Progenitor cell of endocrine pancreas (in vitro differentiated cells): ENCODE measurements at regions not wholly inside any gene's neighbourhood (a gene's known extent, or its start where the extent isn't known, plus 50 kb on each side); places are given as distances from the start of the nearest gene placed in this dataset.

Source experiments
- DNase-seq: peaks from one replicate; pipeline ENCODE4 v3.0.0; 2021; ENCODE audit warnings: low spot score; ENCODE audit not compliant: unreplicated experiment
- H3K27ac Mint-ChIP-seq: 2 replicates; pipeline ENCODE4 v1.8.0; 2021; ENCODE audit warnings: mild to moderate bottlenecking, moderate library complexity, mixed read lengths
- H3K27me3 Mint-ChIP-seq: 2 replicates; pipeline ENCODE4 v1.8.0; 2021; ENCODE audit warnings: mixed read lengths
- H3K36me3 Mint-ChIP-seq: 2 replicates; pipeline ENCODE4 v1.8.0; 2022; ENCODE audit warnings: mixed read lengths; ENCODE audit not compliant: insufficient read depth
- H3K4me1 Mint-ChIP-seq: 2 replicates; pipeline ENCODE4 v1.8.0; 2021; ENCODE audit warnings: low read depth, mixed read lengths
- H3K4me3 Mint-ChIP-seq: 2 replicates; pipeline ENCODE4 v1.8.0; 2021; ENCODE audit warnings: low read depth, mild to moderate bottlenecking, moderate library complexity, mixed read lengths
- H3K9me3 Mint-ChIP-seq: 2 replicates; pipeline ENCODE4 v1.8.0; 2021; ENCODE audit warnings: low read depth, mixed read lengths
- TF ChIP-seq, protein P1 (sequence below): fragments of 200-600 bp; sonication (generic); IDR thresholded peaks from one replicate; pipeline ENCODE4 v1.5.0; 2021; ENCODE audit warnings: antibody characterized with exemption, mild to moderate bottlenecking; ENCODE audit not compliant: unreplicated experiment

- Mint-ChIP-seq H3K4me3 (no peak overlapping the region), H3K27me3 (peaks cover 23% of the 10 kb centered on the region), H3K9me3 (no peaks in the 10 kb centered on the region), H3K27ac (no peak overlapping the region), H3K4me1 (peaks cover 8% of the 10 kb centered on the region), H3K36me3 (no peaks in the 10 kb centered on the region)
- no peak for DNase-seq
- TF ChIP-seq, protein P1, sequence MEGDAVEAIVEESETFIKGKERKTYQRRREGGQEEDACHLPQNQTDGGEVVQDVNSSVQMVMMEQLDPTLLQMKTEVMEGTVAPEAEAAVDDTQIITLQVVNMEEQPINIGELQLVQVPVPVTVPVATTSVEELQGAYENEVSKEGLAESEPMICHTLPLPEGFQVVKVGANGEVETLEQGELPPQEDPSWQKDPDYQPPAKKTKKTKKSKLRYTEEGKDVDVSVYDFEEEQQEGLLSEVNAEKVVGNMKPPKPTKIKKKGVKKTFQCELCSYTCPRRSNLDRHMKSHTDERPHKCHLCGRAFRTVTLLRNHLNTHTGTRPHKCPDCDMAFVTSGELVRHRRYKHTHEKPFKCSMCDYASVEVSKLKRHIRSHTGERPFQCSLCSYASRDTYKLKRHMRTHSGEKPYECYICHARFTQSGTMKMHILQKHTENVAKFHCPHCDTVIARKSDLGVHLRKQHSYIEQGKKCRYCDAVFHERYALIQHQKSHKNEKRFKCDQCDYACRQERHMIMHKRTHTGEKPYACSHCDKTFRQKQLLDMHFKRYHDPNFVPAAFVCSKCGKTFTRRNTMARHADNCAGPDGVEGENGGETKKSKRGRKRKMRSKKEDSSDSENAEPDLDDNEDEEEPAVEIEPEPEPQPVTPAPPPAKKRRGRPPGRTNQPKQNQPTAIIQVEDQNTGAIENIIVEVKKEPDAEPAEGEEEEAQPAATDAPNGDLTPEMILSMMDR = no peak
Observed at GRCh38 chr2:60400462-60401246, 152.8 kb downstream of the BCL11A start.

DNA sequence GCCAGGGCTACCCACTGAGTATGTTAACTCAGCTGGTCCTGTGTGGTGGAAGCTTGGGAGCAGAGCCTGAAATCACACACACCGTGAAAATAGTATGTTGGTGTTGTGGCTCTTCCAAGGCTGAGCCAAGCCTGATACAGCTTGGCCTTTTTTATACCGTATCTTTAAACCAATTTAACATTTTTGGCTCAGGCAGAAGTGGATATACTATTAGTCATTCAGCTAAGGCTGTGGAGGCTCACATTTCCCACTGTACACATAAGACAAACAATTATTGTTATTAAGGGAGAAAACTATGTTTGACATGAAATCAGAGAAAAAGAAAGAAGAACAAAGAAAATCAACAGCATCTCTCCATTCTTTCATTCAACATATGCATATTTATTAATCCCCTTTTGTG is 159.0 kb downstream of the BCL11A start:
- H3K4me3 Mint-ChIP-seq = no peak overlapping the region

GRCh38 chr2:60391649-60392375 is 161.6 kb downstream of the BCL11A start:
- TF ChIP-seq, protein P1 = no peak
- Mint-ChIP-seq H3K36me3 (no peaks in the 10 kb centered on the region), H3K27me3 (peaks cover 17% of the 10 kb centered on the region), H3K4me1 (peaks cover 2% of the 10 kb centered on the region), H3K27ac (no peak overlapping the region), H3K9me3 (no peaks in the 10 kb centered on the region), H3K4me3 (no peak overlapping the region)
- DNase-seq = no peak

More for the DNA sequence above, 159.0 kb downstream of the BCL11A start:
- no peak for DNase-seq
- TF ChIP-seq, protein P1 = no peak
- Mint-ChIP-seq H3K27ac (no peak overlapping the region), H3K4me1 (peaks cover 2% of the 10 kb centered on the region), H3K36me3 (no peaks in the 10 kb centered on the region), H3K27me3 (peaks cover 11% of the 10 kb centered on the region), H3K9me3 (no peaks in the 10 kb centered on the region)

- DNase-seq = no peak
- Mint-ChIP-seq H3K27ac (no peak overlapping the region), H3K4me3 (no peak overlapping the region), H3K36me3 (no peaks in the 10 kb centered on the region), H3K27me3 (peaks cover 16% of the 10 kb centered on the region), H3K4me1 (peaks cover 2% of the 10 kb centered on the region), H3K9me3 (no peaks in the 10 kb centered on the region)
- TF ChIP-seq, protein P1 = no peak
Observed at GRCh38 chr2:60391230-60391629, 162.2 kb downstream of the BCL11A start.

GRCh38 chr2:60386436-60386835 is 167.0 kb downstream of the BCL11A start:
- Mint-ChIP-seq H3K27me3 (peaks cover 26% of the 10 kb centered on the region), H3K27ac (no peak overlapping the region), H3K9me3 (peaks cover 3% of the 10 kb centered on the region), H3K4me3 (no peak overlapping the region), H3K36me3 (no peaks in the 10 kb centered on the region), H3K4me1 (peaks cover 8% of the 10 kb centered on the region)
- TF ChIP-seq, protein P1 = no peak
- no peak for DNase-seq
